ENCODE measurements at regions not wholly inside any gene's neighbourhood (a gene's known extent, or its start where the extent isn't known, plus 50 kb on each side); places are given as distances from the start of the nearest gene placed in this dataset.

DNA sequence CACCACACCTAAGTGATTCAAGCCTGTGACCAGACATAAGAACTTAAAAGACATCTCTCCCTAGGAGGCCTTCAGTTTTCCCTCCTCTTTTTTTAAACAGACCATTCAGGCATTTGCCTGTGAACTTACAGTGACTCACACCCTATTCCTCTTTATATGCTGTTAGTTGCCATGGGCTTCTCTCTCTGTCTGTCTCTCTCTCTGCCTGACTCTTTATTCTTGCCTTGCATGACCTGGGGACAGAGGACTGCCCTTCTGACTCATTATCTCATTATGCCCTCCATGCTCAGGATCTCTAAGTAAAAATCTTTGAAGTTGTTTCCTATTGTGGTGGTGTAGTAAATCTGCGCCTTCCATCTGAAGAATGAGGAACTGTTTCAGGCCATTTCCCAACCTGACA lies 442.2 kb upstream of the MAN1A1 start:
- H3K4me3 ChIP-seq (ENCODE audit: low read depth, low read length), result no peak overlapping the region
- no peak for DNase-seq (ENCODE audit: low read depth)
- TF ChIP-seq, protein P1, sequence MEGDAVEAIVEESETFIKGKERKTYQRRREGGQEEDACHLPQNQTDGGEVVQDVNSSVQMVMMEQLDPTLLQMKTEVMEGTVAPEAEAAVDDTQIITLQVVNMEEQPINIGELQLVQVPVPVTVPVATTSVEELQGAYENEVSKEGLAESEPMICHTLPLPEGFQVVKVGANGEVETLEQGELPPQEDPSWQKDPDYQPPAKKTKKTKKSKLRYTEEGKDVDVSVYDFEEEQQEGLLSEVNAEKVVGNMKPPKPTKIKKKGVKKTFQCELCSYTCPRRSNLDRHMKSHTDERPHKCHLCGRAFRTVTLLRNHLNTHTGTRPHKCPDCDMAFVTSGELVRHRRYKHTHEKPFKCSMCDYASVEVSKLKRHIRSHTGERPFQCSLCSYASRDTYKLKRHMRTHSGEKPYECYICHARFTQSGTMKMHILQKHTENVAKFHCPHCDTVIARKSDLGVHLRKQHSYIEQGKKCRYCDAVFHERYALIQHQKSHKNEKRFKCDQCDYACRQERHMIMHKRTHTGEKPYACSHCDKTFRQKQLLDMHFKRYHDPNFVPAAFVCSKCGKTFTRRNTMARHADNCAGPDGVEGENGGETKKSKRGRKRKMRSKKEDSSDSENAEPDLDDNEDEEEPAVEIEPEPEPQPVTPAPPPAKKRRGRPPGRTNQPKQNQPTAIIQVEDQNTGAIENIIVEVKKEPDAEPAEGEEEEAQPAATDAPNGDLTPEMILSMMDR (IDR thresholded peaks at IDR 0.05; ENCODE audit: insufficient read depth, low read length), result no peak

DNA sequence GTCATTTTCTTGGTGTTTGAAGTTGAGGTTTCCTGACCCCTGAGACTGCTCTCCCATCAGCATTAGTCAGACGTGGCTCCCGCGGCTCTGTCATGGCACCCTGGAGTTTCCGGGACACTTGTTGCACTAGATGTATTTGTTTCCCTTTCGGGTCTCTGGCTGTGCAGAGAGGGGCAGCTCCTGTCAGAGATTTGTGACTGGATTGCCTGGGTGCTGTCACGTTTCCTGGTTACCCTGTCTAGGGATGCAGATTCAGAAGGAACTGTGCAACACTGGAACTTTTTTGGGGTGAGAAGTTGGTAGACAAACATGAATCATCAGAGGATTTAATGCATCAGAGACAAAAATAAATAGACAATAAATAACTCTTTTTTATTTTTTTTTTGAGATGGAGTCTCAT lies 431.8 kb upstream of the MAN1A1 start:
- DNase-seq (ENCODE audit: low read depth), result no peak
- H3K4me3 ChIP-seq (ENCODE audit: low read depth, low read length), result no peak overlapping the region
- TF ChIP-seq, protein P1 (IDR thresholded peaks at IDR 0.05; ENCODE audit: insufficient read depth, low read length), result no peak

DNA sequence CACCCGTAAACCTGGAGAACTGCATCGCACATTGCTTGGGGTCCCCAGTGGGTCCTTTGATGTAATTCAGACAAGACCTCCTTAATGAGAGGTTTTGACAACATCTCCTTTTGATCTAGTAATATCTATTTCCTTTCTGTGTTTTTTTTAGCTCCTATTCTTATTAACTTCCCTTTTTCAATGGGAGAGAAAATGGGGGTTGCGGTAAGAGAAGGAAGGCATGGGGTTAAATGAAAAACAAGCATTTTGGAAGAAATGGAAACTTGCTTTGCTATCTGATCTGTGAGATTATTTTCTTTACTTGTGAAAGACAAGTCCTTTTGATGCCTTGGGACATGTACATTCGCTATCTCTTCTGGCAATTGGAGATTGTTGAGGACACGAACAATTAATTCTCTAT lies 418.6 kb upstream of the MAN1A1 start:
- DNase-seq (ENCODE audit: low read depth), result no peak
- TF ChIP-seq, protein P1 (IDR thresholded peaks at IDR 0.05; ENCODE audit: insufficient read depth, low read length), result no peak
- H3K4me3 ChIP-seq (ENCODE audit: low read depth, low read length), result no peak overlapping the region

DNA sequence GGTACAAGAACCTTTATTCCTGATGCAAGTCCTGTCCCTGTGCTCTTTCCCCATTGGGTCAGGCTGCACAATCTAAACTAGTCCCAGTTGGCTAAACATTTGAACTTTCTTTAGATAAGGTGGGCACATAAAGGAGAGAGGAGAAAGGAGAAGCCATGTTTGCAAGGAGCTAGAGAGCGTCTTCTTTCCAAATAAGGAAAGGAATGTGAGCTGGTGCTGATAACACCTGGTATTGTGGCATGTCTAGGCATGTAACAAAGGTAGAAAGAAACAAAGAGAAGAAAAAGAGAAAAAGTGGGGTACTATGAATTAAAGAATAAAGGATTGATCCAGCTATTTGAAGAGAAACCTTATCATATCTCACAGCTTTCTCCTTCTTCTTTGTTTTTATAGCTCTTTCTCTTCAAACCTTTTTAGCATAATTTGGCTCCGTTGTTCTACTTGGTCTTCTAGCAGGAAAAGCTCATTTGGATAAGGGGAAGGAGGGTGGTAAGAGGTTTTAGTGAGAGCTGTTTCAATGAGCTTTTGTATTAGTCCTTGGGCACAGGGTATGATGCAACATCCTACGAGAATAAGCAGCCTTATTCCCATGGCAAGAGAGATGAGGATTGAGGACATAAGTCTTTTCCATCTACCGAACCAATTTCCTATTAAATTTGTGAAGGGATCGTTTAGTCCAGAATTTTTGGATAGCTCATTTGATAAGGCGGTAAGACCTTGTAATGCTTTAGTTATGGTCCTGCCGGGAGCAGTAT lies 415.5 kb upstream of the MAN1A1 start:
- TF ChIP-seq, protein P1 (IDR thresholded peaks at IDR 0.05; ENCODE audit: insufficient read depth, low read length), result no peak
- no peak overlapping the region for H3K4me3 ChIP-seq (ENCODE audit: low read depth, low read length)
- no peak for DNase-seq (ENCODE audit: low read depth)

DNA sequence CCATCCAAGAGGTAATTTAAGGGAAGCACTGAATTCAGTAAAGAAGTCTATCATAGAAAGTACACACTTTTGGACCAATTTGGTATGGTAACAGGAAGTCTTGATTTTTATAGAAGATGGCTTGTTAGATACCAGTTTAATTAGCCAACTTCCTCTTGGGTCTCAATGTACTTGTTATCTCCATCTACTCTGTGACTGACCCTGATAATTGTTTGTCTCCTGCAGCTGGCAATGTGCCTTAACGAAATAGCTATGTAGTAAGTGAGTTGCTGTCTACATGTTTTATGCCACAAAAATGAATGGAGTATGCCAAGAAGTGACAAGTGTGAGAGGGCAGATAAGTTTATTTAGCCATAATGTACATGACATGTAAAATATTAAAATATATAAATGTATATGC lies 410.5 kb upstream of the MAN1A1 start:
- TF ChIP-seq, protein P1 (IDR thresholded peaks at IDR 0.05; ENCODE audit: insufficient read depth, low read length), result no peak
- H3K4me3 ChIP-seq (ENCODE audit: low read depth, low read length), result no peak overlapping the region
- no peak for DNase-seq (ENCODE audit: low read depth)

DNA sequence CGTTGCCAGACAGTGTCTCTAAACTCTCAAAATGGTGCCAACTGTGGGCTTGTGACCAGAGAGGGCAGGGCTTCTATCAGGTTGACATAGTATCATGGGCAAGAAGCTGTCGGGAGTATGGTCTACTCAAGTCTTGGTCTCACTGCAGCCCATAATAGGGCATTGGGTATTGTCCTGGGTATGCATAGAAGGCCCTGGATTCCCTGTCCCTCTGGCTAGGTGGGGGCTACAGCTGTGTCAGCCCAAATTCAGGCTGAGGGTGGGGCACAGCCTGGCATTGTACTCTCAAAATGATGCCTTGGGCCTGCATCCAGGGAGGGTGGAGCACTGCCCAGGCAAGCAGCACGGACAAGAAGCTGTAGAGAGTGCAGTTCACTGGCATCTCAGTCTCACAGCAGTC lies 408.8 kb upstream of the MAN1A1 start:
- TF ChIP-seq, protein P1 (IDR thresholded peaks at IDR 0.05; ENCODE audit: insufficient read depth, low read length), result no peak
- no peak for DNase-seq (ENCODE audit: low read depth)
- H3K4me3 ChIP-seq (ENCODE audit: low read depth, low read length), result no peak overlapping the region

DNA sequence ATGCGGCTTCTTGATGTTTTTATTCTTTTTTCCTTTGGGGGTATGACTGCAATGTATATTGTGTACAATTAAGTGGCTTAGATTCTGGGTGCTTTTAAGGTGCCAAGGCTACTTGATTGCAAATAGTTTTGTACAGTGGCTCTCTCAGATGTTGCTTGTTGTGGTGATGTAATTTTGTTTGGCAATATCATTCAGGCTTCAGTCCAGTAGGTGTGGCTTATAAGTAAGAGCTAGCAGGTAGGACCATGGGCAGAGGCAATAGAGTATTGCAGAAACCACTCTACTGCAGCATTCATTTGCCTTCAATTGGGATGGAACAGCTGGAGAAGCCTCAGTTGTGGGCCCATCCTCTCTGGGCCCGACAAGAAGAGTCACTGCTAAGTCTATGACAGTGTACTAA lies 407.9 kb upstream of the MAN1A1 start:
- DNase-seq (ENCODE audit: low read depth), result no peak
- TF ChIP-seq, protein P1 (IDR thresholded peaks at IDR 0.05; ENCODE audit: insufficient read depth, low read length), result no peak
- no peak overlapping the region for H3K4me3 ChIP-seq (ENCODE audit: low read depth, low read length)

Data from fibroblast of the aortic adventitia (primary cell).